Lower lobe of right lung (tissue), 2 donors: ENCODE measurements at regions not wholly inside any gene's neighbourhood (a gene's known extent, or its start where the extent isn't known, plus 50 kb on each side); places are given as distances from the start of the nearest gene placed in this dataset.

Source experiments
- ATAC-seq, 2 donors: fragments of 200-7000 bp; cut with Tn5 transposase; one replicate each; pipeline ENCODE4 v1.9.1; 2020 to 2022; ENCODE audit warnings: mild to moderate bottlenecking in 2 of 2, moderate library complexity in 2 of 2
- DNase-seq: peaks from one replicate; pipeline ENCODE4 v3.0.0-alpha.2; 2020
- H3K27ac ChIP-seq: fragments of 200-600 bp; one replicate; pipeline ENCODE4 v1.8.0; 2022
- H3K27me3 ChIP-seq: fragments of 200-600 bp; one replicate; pipeline ENCODE4 v1.8.0; 2022; ENCODE audit warnings: low read depth
- H3K36me3 ChIP-seq: fragments of 200-600 bp; one replicate; pipeline ENCODE4 v1.8.0; 2022; ENCODE audit warnings: mild to moderate bottlenecking
- H3K4me1 ChIP-seq: fragments of 200-600 bp; one replicate; pipeline ENCODE4 v1.8.0; 2022
- H3K4me3 ChIP-seq: fragments of 200-600 bp; one replicate; pipeline ENCODE4 v1.8.0; 2022; ENCODE audit warnings: mild to moderate bottlenecking
- H3K9me3 ChIP-seq: fragments of 200-600 bp; one replicate; pipeline ENCODE4 v1.8.0; 2022
- intact Hi-C: fragments of 100-400 bp; cut with DNase I; formaldehyde crosslinking; loops from one replicate; pipeline ENCODE4 v1.11.0; 2022
- TF ChIP-seq, protein P1 (sequence below): fragments of 200-600 bp; IDR thresholded peaks from one replicate; pipeline ENCODE4 v1.8.0; 2022; ENCODE audit warnings: antibody characterized with exemption, mild to moderate bottlenecking
- donor health status: DM: no; HTN: yes; CAD: no; lungs with severe emphysema.

- ATAC-seq = peak in 1 of 2 donors; percentile 29
- H3K4me1 ChIP-seq = no peaks in the 10 kb centered on the region
- intact Hi-C loops = no loop called here
These were observed 190.6 kb downstream of the MZT1 start for GRCh38 chr13:72536714-72537394.

DNA sequence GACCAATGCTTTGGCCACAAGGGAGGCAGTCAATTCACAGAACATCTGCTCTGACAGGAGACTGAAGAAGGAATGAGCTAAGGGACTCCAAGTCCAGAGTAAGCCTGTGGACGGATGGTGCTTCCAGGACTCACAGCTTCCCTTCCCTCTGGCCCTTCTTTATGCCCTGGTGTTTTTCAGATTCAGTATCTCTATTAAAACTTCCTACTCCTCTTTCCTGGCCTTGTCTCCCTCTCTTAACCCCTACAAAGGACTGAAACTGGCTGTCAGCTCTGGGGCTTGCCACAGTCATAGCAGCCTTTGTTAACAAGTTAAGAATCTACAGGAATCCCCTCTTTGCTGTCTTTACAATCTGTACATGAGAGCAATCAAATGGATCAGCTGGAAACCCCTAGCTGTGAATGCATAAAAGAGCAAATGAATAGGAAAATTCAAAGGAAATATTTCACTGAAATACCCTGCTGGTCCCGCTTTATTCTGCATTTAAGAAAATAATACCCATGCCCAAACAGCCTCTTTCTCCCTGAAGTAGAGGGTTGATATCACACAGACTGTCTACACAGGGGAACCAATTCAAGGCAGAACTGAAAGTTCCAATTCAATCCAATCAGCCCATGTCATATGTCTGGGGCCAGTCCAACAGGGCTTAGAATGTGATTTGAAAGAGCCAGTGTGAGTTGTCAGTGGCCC is 192.3 kb downstream of the MZT1 start:
- ATAC-seq = no peak
- intact Hi-C loops = no loop called here
- H3K9me3 ChIP-seq = no peaks in the 10 kb centered on the region
- H3K4me1 ChIP-seq = no peaks in the 10 kb centered on the region
- no peak overlapping the region for H3K27ac ChIP-seq
- TF ChIP-seq, protein P1, sequence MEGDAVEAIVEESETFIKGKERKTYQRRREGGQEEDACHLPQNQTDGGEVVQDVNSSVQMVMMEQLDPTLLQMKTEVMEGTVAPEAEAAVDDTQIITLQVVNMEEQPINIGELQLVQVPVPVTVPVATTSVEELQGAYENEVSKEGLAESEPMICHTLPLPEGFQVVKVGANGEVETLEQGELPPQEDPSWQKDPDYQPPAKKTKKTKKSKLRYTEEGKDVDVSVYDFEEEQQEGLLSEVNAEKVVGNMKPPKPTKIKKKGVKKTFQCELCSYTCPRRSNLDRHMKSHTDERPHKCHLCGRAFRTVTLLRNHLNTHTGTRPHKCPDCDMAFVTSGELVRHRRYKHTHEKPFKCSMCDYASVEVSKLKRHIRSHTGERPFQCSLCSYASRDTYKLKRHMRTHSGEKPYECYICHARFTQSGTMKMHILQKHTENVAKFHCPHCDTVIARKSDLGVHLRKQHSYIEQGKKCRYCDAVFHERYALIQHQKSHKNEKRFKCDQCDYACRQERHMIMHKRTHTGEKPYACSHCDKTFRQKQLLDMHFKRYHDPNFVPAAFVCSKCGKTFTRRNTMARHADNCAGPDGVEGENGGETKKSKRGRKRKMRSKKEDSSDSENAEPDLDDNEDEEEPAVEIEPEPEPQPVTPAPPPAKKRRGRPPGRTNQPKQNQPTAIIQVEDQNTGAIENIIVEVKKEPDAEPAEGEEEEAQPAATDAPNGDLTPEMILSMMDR = no peak
- no peaks in the 10 kb centered on the region for H3K27me3 ChIP-seq
- H3K36me3 ChIP-seq = no peaks in the 10 kb centered on the region
- no peak for DNase-seq
- H3K4me3 ChIP-seq = no peak overlapping the region

More at GRCh38 chr13:72536714-72537394, 190.6 kb downstream of the MZT1 start:
- H3K27ac ChIP-seq = no peak overlapping the region
- no peaks in the 10 kb centered on the region for H3K27me3 ChIP-seq
- no peaks in the 10 kb centered on the region for H3K36me3 ChIP-seq
- no peaks in the 10 kb centered on the region for H3K9me3 ChIP-seq
- no peak for DNase-seq
- H3K4me3 ChIP-seq = no peak overlapping the region
- TF ChIP-seq, protein P1 = no peak

GRCh38 chr13:72530471-72530870 is 197.0 kb downstream of the MZT1 start:
- no peaks in the 10 kb centered on the region for H3K4me1 ChIP-seq
- no peak overlapping the region for H3K4me3 ChIP-seq
- H3K27me3 ChIP-seq = no peaks in the 10 kb centered on the region
- H3K27ac ChIP-seq = no peak overlapping the region
- DNase-seq = no peak
- TF ChIP-seq, protein P1 = no peak
- no peaks in the 10 kb centered on the region for H3K9me3 ChIP-seq
- intact Hi-C loops = no loop called here
- H3K36me3 ChIP-seq = no peaks in the 10 kb centered on the region
- ATAC-seq = no peak

- Histone ChIP-seq H3K9me3 (no peaks in the 10 kb centered on the region), H3K27me3 (no peaks in the 10 kb centered on the region), H3K27ac (no peak overlapping the region), H3K4me1 (no peaks in the 10 kb centered on the region), H3K36me3 (no peaks in the 10 kb centered on the region), H3K4me3 (no peak overlapping the region)
- intact Hi-C loops = no loop called here
- TF ChIP-seq, protein P1 = no peak
- ATAC-seq (no peak), DNase-seq (no peak)
These were observed 200.1 kb downstream of the MZT1 start for GRCh38 chr13:72527333-72527732.

GRCh38 chr13:72523593-72523992 is 203.8 kb downstream of the MZT1 start:
- H3K4me3 ChIP-seq = no peak overlapping the region
- no peak overlapping the region for H3K27ac ChIP-seq
- H3K9me3 ChIP-seq = no peaks in the 10 kb centered on the region
- intact Hi-C loops = no loop called here
- H3K27me3 ChIP-seq = no peaks in the 10 kb centered on the region
- DNase-seq = no peak
- ATAC-seq = no peak
- H3K36me3 ChIP-seq = no peaks in the 10 kb centered on the region
- TF ChIP-seq, protein P1 = no peak
- no peaks in the 10 kb centered on the region for H3K4me1 ChIP-seq
